Colon (tissue), 2 donors: ENCODE measurements at regions not wholly inside any gene's neighbourhood (a gene's known extent, or its start where the extent isn't known, plus 50 kb on each side); places are given as distances from the start of the nearest gene placed in this dataset.

Experiments used
- FAIRE-seq: peaks from 2 replicates; lab custom pipeline; 2012; peaks lifted over from hg19 to GRCh38; lab: Jason Lieb, UNC
- donor health status: control.
- donor health status: control.

DNA sequence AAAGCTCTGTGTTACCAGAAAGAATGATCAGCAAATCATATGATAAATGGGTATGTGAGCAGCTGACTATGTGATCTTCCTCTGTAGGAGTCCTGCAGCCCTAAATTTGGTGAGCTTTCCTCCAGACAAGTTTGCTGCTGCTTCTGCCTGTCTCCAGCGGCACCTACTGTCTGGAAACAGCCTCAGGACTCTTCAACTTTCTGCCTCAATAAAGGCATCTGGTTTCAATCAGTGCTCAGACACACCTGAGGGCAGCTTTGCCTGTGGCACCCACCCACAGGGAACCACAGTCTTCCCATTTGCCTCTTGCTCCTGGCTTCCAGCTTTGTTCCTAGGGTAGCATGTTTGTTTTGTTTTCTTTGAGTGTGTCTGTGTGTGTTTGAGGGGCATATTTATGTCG lies 727.9 kb upstream of the MAN1A1 start:
- FAIRE-seq = no peak

DNA sequence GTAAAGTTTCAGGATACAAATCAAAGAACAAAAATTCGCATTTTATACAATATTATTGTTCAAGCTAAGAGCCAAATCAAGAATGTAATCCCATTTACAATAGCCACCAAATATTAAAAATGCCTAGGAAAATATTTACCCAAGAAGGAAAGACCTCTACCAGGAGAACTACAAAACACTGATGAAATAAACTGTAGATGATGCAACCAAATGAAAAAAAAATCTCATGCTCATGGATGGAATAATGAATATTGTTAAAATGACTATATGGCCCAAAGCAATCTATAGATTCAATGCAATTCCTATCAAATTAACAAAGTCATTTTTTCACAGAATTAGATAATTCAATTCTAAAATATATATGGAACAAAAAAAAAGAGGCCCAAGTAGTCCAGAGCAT lies 708.8 kb upstream of the MAN1A1 start:
- FAIRE-seq = no peak

DNA sequence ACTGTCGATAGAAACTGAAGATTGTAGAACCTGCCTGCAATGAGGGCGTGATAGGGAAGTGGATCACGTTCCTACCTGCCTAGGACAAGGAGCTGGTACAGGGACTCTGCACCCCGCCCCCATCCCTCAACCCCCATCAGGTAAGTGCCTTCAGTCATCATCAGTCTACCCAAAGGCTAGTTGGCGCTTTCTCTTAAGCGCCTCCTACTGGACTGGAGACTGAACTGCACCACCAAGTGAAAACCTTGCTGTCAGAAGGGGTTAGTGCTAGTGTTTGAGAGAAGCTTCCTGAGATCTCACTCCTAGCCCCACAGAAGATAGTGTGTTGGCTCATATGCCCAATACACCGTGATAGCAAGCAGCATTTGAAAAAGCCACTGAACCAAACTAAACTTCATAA lies 706.5 kb upstream of the MAN1A1 start:
- no peak for FAIRE-seq

DNA sequence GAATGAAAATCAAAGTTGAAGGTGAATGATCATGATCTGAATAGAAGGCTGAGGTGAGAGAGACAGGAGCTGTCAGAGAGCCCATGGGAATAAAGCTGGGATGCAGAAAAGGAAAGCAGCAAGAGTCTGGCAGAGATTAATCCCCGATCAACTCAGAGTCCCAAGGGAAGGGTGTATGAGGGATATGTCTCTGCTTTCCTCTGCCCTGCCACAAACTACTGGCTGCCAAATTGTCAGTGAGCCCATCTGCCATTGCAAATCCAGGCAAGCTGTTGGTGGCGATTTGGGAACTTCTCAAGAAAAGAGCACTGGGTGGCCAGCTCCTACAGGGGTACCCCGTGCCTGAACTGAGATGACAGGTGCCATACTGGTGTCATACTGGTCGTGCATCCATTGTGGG lies 705.5 kb upstream of the MAN1A1 start:
- FAIRE-seq = no peak

DNA sequence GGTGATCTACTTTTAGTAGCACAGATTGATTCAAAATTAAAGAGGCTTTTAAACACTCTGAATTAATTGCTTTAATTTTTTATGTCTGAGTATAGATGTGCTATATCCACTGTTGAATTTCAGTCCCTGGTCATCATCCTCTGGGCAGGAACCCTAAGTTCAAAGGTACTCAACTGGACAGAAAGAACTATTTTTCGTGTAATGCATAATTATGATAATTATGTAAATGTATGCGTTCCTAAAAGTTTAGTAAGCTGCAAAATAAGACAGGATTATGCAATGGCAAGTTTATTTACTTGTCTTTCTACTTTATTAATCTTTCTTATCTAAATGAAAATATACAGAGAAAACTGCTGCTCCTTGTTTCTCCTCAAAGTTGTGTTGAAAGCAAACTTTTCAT lies 690.1 kb upstream of the MAN1A1 start:
- FAIRE-seq = no peak

DNA sequence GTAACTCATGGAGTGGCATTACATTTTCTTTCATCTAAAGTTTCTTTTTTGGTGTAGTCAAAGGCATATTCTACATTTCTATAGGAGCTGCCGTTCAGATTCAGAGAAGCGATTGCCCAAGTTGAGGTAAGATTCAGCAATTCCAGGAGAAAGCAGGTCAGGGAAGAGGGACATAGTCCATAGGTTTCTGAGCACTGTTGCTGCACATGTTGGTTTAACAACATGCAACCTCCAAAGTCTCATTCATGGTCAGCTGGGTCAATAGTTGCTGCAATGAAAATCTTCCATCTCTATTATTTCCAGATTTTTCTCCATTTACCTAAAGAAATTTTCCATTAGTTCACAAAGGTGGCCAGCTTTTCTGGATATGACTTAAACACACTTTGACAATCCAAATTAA lies 682.3 kb upstream of the MAN1A1 start:
- FAIRE-seq = no peak

DNA sequence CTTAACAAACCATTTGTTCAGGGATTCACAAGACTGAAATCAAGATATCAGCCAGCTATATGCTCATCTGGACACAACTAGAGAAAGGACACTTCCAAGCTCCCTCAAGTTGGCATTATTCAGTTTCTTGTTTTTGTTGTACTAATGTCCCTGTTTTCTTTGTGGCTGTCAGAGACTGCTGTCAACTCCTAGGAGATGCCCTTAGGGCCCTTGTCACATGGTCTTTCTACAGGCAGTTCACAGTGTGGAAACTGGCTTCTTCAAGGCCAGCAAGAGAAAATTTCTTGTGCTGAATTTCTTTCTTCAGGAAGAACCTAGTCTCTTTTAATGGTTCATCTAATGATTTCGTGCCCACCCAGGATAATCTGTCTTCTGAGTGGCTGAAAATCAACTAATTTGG lies 677.2 kb upstream of the MAN1A1 start:
- FAIRE-seq = no peak

DNA sequence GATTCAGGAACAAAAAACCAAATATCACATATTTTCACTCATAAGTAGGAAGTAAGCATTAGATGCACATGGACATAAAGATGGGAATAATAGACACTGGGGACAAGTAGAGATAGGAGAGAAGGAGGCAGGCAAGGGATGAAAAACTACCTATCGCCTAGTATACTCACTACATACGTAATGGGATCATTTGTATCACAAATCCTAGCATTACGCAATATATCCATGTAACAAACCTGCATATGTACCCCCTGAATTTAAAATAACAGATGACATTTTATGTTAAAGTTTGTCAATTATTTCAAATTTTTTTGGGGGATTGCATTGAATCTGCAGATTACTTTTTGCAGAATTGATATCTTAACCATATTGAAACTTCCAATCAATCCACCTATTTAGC lies 660.5 kb upstream of the MAN1A1 start:
- no peak for FAIRE-seq

DNA sequence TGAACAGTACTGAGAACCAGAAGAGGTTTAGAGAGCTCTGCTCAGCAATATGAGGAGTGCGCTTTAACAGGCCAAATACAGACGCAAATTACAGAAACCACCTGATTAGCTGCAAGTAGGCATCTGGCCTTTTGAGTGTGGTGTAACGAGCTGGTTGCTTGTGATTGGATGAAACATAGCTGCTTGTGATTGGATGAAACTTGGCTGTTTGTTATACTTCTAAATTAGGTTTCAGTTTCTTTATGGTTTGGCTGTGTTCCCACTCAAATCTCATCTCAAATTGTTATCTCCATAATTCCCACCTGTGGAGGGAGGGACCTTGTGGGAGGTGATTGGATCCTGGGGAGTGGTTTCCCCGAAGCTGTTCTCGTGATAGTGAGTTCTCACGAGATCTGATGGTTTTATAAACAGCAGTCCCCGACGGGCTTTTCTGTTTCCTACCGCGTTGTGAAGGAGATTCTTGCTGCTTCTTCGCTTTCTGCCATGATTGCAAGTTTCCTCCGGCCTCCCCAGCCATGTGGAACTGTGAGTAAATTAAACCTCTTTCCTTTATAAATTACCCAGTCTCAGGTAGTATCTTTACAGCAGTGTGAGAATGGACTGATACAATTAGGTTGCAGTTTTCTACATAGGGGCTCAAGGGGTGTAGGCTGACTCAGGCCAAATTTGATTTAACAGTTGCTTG lies 655.9 kb upstream of the MAN1A1 start:
- no peak for FAIRE-seq

DNA sequence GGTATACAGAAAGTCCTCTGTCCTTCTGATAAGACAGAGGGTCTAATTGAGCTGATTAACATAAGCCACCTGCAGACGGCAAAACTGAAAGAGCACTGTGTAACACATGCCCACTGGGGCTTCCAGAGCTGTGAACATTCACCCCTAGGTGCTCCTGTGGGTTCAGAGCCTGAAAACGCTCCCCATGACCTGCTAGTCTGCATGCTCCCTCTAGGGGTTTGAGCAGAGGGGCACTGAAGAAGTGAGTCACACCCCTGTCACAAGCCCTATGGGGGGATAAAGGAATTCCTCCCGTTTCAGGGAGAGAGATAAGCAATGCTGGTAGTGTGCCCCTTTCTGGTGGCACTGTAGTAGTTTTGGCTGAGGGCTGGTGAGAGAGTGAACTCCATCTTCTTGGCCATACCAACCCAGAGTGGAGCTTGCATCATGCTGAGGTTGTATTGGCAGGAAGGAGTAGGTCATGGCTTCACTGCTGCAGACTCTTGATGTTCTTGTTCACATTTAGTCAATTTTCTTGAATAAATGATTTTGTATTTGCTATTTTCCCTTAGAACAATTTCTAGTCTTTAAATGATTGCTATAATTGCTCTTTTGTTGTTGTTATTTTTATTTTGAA lies 637.5 kb upstream of the MAN1A1 start:
- FAIRE-seq = no peak

DNA sequence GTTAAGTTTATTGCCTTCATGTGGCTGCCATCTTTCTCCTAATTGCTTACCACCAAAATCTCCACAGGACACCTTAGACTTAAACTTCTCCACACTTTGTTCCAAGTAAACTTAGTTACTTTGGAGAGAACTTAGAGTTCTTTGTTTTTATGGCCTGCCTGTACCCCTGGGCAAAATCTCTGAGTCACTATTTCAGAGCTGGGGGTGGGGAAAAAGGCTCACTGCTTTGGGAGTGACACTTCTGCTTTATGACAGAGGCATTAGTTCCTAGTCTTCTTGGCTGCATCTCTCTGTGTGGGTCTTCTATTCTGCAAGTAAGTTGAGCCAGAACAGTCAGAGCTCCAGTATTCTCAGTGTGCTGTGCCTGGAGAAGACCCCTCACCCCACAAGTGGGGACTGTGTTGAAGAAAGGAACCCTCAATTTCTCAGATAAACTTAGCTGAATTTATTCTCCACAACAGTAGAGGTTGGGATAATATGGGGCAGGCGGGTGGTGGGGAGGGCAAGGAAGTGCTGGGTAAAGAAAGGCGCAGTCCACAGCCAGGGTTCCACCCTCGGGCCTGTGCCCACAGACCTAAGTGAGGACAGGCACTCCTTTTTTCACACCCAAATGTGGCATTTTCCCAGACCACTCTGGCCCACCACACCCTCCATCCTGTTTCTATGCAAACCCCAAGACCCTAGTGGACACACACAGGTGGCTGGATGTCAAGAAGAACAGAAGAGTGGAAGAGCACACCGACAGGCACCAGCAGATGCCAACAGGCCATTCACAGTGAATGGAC lies 636.6 kb upstream of the MAN1A1 start:
- FAIRE-seq = no peak

DNA sequence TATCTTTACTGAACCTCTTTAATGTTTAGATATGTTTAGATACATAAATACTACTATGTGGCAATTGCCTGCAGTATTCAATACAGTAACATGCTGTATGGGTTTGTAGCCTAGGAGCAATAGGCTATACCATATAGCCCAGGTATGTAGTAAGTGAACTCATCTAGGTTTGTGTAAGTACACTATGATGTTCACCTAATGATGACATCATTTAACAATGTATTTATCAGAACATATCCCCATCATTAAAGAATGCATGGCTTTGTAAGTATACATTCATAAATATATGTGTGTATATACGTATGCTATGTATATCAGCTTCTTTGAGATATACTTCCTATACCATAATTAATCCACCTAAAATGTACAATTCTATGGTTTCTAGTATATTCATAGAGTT lies 631.2 kb upstream of the MAN1A1 start:
- no peak for FAIRE-seq

DNA sequence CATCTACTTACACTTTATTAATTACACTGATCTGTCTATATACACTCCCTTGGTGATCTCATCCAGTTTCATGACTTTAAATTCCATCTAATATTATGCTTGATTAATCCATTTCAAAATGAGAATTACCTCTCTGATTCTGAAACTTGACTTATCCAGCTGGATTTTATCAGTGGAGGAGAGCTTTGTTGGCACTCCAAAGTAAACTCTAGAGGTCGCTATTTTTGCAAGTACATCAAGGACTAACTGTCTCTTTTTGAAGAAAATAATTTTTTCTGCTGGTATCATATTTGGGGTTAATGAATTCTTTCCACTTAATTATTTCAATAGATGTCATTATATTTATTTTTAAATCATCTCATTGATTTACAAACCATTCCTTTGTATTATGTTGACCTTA lies 630.3 kb upstream of the MAN1A1 start:
- FAIRE-seq = no peak

DNA sequence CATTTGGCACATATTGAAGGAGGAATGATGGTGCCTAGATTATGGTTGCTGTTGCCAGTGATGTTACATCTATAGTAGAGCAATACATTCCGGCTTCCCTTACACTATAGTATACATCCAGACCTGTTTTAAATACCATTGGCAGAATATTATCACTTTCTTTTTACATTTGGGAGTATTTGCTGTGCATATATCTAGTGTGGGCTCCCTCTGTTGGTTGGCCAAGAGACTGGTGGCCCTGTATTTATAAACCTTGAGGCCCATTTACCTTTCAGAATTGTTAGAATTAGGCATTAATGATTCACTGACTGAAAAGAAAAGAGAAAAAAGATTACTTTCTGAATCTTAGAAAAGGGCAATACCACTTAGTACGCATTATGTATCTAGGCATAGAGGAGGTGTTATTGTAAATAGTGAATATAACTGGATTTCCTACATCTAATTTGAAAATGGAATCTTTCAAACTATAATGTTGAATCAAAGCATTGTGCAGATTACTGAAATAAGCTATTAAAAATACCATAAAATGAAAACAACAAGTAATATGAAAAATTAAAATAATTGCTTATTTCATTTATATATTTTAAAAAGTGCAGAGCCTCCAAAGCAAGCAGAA lies 628.8 kb upstream of the MAN1A1 start:
- no peak for FAIRE-seq

DNA sequence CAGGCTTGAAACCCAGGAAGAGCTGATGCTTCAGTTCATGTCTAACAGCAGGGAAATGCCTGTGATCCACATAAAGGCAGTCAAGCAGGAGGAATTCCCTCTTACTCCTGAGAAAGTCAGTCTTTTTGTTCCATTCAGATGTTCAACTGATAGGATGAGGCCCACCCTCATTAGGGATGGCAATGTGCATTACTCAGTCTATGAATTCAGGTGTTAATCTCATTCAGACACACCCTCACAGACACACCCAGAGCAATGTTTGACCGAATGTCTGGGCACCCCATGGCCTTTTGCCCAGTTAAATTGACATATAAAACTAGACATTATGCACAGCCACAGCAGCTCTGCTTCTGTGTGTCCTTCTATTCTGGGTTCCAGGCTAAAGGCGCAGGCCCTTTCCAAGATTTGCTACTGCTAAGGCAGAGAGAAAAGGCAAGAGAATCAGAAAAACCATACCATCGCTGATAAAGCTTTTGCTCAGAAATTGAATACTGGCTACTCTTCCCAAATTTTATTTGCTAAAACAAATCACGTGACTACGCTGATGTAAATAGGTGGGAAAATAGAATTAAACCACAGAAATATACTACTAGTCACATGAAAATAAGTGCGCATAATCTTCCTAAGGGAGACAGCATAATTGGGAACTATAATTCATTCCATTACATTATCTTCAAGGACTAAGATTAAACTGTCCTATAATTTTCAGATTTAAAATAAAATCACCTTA lies 625.0 kb upstream of the MAN1A1 start:
- FAIRE-seq = no peak

DNA sequence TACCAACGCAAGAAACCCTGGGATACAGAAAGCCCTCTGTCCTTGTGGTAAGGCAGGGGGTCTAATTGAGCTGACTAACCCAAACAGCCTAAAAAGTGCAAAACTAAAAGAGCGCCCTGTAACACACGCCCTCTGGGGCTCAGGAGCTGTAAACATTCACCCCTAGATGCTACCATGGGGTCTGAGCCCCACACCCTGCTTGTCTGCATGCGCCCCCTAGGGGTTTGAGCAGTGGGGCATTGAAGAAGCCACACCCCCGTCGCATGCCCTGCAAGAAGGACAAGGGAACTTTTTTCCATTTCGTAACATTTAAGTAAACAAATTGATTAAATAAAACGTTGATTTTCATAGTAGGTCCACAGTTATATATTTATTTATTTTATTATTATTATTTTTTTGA lies 616.9 kb upstream of the MAN1A1 start:
- no peak for FAIRE-seq

DNA sequence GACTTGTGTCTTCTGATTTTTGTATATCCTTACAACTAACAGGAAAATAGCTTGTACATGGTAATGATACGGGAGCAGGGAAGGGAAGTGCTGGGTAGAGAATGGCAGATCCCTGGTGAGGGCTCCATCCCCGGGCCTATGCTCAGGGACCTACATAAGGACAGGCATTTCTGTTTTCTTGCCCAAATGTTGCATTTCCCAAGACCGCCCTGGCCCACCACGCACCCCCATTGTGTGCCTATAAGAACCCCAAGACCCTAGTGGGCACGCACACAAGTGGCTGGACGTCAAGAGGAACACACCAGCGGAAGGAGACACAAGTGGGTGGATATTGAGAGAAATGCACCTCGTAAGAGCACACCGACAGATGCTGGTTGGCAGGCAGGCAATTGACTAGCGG lies 616.3 kb upstream of the MAN1A1 start:
- no peak for FAIRE-seq

DNA sequence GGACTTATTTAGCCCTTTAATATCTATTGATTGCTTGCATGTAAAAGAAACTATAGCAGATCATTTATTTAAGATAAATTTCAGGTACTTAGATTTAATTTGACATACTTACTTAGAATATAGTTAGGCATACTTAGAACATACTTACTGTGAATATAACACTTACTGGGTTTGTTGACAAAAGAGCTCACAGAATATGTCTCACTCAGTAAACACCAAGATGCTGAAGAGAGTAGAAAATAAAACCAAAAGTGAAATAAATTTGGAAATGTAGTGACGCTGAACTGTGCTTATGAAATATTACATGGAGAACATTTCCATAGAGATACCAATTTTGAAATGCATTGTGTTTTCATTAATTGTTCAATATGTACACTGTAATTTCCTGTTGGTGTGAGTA lies 615.4 kb upstream of the MAN1A1 start:
- FAIRE-seq = no peak

DNA sequence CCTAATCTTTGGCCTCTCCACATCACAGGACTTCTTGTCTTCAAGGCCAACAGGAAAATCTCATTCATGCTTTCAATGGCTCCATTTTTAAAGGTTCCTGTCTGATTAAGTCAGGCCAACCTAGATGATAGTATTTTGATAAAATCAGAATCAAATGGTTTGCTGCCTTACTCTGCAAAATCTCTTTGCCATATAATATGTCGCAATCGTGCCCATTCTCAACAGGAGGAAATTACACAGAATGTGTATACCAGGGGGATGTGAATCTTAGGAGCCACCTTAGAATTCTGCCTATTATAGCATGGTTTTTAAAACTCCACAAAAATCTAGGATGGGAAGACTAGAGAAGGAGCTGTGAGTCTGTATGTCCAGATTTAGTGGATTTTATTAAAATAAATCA lies 612.9 kb upstream of the MAN1A1 start:
- FAIRE-seq = no peak

DNA sequence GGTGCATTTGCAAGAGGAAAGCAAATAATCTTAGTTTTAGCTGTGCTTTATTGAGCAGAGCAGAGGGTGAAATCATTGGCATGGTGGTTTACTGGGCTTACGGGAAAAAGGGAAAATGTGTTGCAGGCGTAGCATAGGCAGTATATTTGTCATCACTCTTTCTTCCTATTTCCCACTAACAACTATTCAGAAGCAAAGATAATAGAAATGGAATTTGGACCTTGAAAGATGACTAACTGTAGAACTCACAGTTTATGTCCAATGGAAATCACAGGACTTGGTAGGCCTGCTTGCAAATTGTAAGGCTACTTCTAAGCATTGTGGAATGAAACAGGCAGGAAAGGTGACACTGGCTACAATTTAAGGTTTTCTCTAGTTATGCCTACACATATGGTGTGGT lies 611.9 kb upstream of the MAN1A1 start:
- no peak for FAIRE-seq

DNA sequence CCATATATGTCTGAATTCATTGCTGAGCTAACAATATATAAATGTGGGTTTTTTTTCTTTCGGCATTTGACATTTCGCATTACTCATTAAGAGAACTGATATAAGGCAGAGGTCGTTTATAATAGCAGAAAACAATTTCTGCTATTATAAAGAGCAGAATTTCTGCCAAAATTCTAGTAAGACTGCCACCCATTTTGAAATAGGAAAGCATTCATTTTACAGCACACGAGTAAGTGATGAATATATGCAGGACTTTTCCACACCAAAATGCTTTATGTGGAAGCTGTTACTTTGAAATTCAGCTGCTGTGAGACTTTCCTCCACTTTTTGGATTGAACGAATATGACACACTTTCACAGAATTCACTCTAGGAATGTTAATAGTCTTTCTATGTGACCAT lies 610.9 kb upstream of the MAN1A1 start:
- no peak for FAIRE-seq

DNA sequence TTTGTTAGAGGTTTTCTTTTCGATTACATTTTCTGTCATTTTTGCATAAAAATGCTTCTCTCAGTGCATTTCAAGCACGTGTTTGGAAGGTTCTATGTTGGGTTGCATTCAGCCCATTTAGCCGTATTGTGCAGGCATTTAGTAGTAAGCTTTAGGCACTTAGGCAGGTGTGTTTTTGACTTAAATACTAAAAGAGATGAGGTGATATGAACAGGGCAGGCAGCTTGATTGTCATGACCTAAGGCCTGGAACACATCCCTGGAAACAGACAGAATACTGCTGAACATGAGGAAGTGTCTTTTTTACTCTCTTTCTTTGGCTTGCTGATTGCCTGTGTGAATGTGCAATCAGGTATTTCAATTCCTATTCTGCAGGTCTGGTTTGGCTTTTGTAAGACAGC lies 610.5 kb upstream of the MAN1A1 start:
- no peak for FAIRE-seq

DNA sequence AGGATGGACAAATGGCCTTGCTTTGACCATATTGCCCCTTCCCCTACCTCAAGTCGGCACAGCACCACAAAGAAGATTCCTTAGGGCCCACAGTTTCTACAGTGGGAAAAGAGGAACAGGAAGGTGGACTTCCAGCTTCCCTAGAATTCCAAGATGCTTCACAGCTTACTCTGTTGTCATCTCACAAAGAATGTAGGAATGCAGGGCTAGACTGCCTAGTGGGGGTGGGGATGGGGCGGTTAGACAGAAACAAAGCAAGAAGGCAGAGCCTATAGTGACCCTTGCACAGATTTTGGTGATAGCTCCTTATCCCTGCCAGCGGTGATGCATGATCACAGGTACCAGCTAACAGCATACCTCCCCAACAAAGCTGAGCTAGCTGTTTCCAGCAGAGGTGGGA lies 607.6 kb upstream of the MAN1A1 start:
- FAIRE-seq = no peak
